ENCODE measurements at regions not wholly inside any gene's neighbourhood (a gene's known extent, or its start where the extent isn't known, plus 50 kb on each side); places are given as distances from the start of the nearest gene placed in this dataset.
A peak's percentile ranks its signal among the peaks of the same experiment; 100 is the strongest.

GRCh38 chr22:27466229-27466628 lies 335.3 kb downstream of the MN1 start:
- in situ Hi-C loops (cut with HindIII; ENCODE audit: low pct_ligation_motif_present, low pct_unique_long_range_greater_than_20kb, low sequenced_read_pairs): no loop called here
- no peak for DNase-seq

DNA sequence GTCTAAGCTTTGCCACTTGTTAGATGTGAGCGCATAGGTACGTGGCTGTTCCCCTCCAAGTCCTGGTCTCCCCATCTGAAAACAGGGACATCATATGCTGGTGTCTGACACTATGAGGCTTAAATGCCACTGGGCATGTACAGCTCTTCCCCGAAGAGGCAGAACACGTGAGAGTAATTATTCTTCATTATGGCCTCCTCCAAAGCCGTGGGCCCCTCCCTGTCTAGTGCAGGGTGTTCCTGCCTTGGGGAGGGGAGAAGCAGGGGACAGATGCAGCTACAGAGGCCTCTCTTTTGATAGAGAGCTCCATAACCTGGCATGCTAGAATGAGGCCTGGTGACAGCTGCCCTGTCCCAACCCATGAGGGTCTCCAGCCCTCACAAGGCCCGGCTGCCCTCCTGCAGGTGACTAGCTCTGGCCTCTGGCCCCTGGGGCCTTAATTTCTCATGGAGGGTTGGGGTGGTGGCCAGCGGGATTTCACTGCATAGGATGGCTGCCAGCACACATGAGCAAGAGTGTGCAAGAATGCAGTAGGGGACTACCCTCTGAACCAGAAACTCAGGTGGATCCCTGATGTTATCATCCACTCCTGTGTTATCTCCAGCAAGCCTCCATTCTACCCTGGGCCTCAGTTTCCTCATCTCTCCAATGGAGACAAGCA lies 334.6 kb downstream of the MN1 start:
- in situ Hi-C loops (cut with HindIII; ENCODE audit: low pct_ligation_motif_present, low pct_unique_long_range_greater_than_20kb, low sequenced_read_pairs): no loop called here
- DNase-seq: no peak

DNA sequence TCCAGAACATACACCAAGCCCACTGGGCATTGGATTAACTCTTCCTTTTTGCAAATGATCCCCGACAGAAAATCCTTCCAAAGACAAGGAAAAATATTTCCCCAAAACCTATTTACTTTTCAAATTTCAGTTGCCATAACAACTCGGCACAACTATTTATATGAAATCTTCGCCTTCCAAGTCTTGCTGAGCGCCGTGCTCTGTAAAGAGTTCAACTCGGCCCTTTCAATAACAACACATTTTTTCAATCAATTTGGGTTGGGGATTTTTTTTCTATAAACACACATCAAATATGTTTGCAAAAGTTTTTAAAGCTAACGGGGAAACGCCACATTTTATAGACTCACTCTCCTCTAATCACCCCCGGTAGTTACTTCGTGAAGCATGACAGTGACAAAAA lies 333.8 kb downstream of the MN1 start:
- in situ Hi-C loops (cut with HindIII; ENCODE audit: low pct_ligation_motif_present, low pct_unique_long_range_greater_than_20kb, low sequenced_read_pairs): no loop called here
- no peak for DNase-seq

DNA sequence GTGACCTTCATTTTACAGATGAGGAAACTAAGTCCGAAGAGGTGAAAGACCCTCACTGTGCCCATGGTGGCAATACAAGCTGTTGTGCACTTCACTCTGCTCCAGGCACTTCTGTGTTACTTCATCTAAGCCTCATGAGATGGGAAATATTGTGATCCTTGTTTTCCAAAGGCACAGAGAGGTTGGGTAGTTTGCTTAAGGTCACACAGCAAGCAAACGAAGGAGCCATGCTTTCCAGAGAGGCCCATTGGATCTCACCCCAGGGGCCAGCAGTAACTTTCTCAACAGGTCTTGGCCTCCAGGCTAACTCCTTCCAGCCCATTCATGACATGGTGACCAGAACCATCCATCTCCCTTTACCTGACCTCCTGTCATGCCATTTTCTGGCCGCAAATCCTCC lies 332.8 kb downstream of the MN1 start:
- DNase-seq: no peak
- in situ Hi-C loops (cut with HindIII; ENCODE audit: low pct_ligation_motif_present, low pct_unique_long_range_greater_than_20kb, low sequenced_read_pairs): no loop called here

DNA sequence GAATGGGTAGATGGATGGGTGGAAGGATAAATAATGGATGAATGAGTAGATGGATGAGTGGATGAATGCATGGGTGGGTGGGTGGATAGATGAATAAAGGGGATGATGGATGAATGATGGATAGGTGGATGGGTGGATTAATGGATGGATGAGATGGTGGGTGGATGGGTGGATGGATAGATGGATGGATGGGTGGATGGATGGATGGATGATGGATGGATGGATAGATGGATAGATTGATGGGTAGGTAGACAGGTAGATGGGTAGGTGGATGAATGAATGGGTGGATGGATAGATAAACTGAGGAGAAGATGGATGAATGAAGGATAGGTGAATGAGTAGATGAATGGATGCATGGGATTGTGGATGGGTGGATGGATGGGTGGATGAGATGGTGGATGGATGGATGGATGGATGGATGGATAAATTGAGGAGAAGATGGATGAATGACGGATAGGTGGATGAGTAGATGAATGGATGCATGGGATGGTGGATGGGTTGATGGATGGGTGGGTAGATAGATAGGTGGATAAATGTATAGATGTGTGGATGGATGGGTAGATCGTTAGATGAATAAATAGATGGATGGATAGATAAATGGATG lies 331.3 kb downstream of the MN1 start:
- in situ Hi-C loops (cut with HindIII; ENCODE audit: low pct_ligation_motif_present, low pct_unique_long_range_greater_than_20kb, low sequenced_read_pairs): no loop called here
- DNase-seq: no peak

GRCh38 chr22:27472975-27473374 lies 328.6 kb downstream of the MN1 start:
- DNase-seq: peak; percentile 17
- in situ Hi-C loops (cut with HindIII; ENCODE audit: low pct_ligation_motif_present, low pct_unique_long_range_greater_than_20kb, low sequenced_read_pairs): no loop called here

GRCh38 chr22:27473533-27473932 lies 328.0 kb downstream of the MN1 start:
- peak; percentile 96 for DNase-seq

GRCh38 chr22:27474112-27474571 lies 327.4 kb downstream of the MN1 start:
- DNase-seq: peak; percentile 70
- in situ Hi-C loops (cut with HindIII; ENCODE audit: low pct_ligation_motif_present, low pct_unique_long_range_greater_than_20kb, low sequenced_read_pairs): no loop called here

More at GRCh38 chr22:27473533-27473932, 328.0 kb downstream of the MN1 start:
- in situ Hi-C loops (cut with HindIII; ENCODE audit: low pct_ligation_motif_present, low pct_unique_long_range_greater_than_20kb, low sequenced_read_pairs): no loop called here

DNA sequence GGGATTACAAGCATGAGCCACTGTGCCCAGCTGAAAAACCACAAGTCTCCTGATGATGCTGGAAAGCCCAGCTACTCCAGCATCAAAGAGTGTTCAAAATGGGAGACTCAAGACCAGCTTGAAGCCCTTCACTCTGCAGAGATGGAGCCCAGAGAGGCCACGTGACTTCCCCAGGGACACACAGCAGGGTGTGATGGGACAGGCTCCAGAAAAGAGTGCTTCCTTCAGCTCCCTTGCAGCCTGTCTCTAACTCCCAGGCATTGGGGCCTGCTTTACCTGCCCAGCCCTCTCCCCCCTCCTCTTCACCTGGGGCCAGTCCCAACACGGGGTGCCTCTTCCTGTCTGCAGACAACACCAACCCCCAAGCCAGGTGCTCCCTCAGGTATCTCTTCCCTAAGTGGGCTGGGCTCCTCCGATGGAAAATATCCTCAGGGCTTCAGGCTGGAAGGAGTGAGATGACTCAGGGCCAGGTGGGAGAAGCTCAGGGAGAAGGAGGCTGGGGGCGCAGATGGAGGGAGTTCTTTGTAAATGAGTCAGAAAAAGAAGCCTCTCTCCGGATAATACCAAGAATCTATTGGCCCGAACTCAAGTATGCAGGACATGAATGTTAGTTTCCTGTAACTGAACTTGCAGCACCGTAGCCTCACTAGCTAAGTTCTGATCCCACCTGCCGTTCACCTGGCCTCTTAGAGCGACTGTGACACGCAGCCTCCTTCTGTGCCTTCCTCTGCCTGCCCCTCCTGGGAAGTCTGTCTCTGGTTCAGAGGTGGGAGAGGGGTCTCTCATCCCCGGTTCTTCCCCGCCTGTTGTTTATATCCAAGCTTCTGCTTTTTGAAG lies 326.6 kb downstream of the MN1 start:
- in situ Hi-C loops (cut with HindIII; ENCODE audit: low pct_ligation_motif_present, low pct_unique_long_range_greater_than_20kb, low sequenced_read_pairs): no loop called here
- DNase-seq: peak; percentile 96

GRCh38 chr22:27475548-27475897 lies 326.0 kb downstream of the MN1 start:
- peak; percentile 41 for DNase-seq
- in situ Hi-C loops (cut with HindIII; ENCODE audit: low pct_ligation_motif_present, low pct_unique_long_range_greater_than_20kb, low sequenced_read_pairs): no loop called here

DNA sequence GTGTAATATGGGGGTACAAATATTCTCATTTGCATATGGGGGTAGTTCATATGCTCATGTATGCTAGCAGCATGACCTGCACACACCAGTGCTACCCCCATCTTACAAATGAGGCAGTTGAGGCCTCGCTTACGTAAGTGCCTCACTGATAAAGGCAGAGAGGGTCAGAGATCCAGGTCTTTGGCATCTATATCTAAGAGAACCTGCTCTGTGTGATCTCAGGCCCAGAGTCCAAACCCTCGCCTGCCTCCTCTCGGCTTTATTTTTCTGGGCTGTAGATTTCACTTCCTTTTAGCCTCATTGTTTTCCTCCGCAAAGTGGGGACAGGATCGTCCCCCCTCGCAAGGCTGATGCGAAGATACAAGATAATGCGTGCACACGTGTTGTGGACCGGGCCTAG lies 325.2 kb downstream of the MN1 start:
- no peak for DNase-seq
- in situ Hi-C loops (cut with HindIII; ENCODE audit: low pct_ligation_motif_present, low pct_unique_long_range_greater_than_20kb, low sequenced_read_pairs): no loop called here

GRCh38 chr22:27476729-27477128 lies 324.8 kb downstream of the MN1 start:
- DNase-seq: peak; percentile 81
- in situ Hi-C loops (cut with HindIII; ENCODE audit: low pct_ligation_motif_present, low pct_unique_long_range_greater_than_20kb, low sequenced_read_pairs): no loop called here

DNA sequence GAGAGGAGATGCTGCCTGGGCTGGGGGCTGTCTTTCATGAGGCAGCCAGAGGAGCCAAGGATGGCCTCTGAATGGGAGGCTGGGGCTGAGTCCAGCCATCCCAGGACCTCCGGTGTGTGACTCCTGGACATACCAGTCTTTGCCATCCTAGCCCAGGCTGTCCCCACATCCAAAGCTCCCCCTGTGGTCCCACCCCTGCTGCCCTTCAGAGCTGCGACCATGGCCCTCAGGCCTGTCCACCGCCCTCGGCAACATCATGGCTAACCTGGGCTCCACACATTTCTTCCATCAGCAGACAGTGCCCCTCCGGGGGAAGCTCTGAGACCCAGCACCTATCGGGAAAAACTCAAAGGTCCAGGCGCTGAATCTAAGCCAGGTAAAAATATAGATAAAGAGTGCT lies 324.4 kb downstream of the MN1 start:
- DNase-seq: no peak
- in situ Hi-C loops (cut with HindIII; ENCODE audit: low pct_ligation_motif_present, low pct_unique_long_range_greater_than_20kb, low sequenced_read_pairs): no loop called here

DNA sequence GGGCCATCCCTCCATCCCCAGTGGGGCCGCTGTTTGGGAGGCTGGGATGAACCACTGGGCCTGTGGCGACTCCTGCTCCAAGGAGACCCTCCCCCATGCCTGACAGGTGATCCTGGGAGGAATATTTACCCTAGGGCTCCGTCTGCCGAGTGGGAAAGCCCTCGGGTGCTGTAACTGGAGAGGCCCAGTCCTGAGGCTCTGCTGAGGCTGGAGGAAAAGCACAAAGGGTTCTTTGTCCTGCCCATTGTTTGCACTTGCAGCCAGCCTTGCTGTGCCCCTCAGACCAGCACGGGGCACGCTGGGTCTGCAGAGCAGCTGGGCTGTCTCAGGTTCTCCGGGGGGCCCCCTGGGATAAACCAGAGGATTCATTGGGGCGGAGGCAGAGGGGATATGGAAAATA lies 321.1 kb downstream of the MN1 start:
- in situ Hi-C loops (cut with HindIII; ENCODE audit: low pct_ligation_motif_present, low pct_unique_long_range_greater_than_20kb, low sequenced_read_pairs): no loop called here
- no peak for DNase-seq

GRCh38 chr22:27482402-27482801 lies 319.2 kb downstream of the MN1 start:
- no peak for DNase-seq
- in situ Hi-C loops (cut with HindIII; ENCODE audit: low pct_ligation_motif_present, low pct_unique_long_range_greater_than_20kb, low sequenced_read_pairs): no loop called here

DNA sequence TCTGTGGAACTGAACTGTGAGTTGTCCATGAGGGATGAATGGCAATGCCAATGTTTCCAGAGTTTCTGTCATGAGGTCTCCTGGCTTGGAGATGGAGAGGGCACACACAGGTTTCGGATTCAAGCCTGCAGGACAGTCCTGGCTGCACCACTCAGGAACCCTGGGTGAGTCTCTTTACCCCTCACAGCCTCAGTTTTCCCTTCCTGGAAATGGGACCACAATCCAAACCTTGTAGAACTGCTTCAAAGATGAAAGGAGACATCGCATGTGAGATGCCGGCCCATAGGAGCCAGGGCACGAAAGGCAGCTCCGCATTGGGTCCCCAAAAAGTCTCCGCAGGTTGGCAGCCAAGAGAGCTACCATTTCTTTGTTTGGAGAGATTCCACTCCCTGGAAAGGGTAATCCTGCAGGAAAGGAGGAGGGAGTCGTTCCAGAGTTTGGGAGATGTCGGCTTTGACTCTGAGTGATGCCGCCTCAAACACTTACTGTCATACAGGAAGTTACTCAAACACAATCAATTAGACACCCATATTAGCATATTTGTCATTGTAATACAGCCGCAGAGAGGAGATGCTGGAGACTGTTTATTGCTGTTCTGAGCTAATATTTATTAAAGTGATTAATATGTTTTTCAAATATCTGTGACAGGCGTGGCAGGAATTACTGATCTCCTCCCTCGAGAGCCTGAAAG lies 318.3 kb downstream of the MN1 start:
- in situ Hi-C loops (cut with HindIII; ENCODE audit: low pct_ligation_motif_present, low pct_unique_long_range_greater_than_20kb, low sequenced_read_pairs): no loop called here
- no peak for DNase-seq

GRCh38 chr22:27485842-27486241 lies 315.7 kb downstream of the MN1 start:
- in situ Hi-C loops (cut with HindIII; ENCODE audit: low pct_ligation_motif_present, low pct_unique_long_range_greater_than_20kb, low sequenced_read_pairs): no loop called here

GRCh38 chr22:27487600-27488452 lies 313.7 kb downstream of the MN1 start:
- DNase-seq: no peak
- in situ Hi-C loops (cut with HindIII; ENCODE audit: low pct_ligation_motif_present, low pct_unique_long_range_greater_than_20kb, low sequenced_read_pairs): no loop called here

More at GRCh38 chr22:27485842-27486241, 315.7 kb downstream of the MN1 start:
- no peak for DNase-seq

Data from ACHN (cell line).